ENCODE measurements at regions not wholly inside any gene's neighbourhood (a gene's known extent, or its start where the extent isn't known, plus 50 kb on each side); places are given as distances from the start of the nearest gene placed in this dataset.
A peak's percentile ranks its signal among the peaks of the same experiment; 100 is the strongest.

GRCh38 chr9:84405667-84406066 is 65.1 kb upstream of the SLC28A3 start:
- TF ChIP-seq CTCF (conservative IDR thresholded peaks at IDR 0.05; ENCODE audit: low read length), result no peak
- no peak for DNase-seq (ENCODE audit: low read depth)
- no peak overlapping the region for H3K4me3 ChIP-seq (ENCODE audit: low read length)

GRCh38 chr9:84408416-84408815 is 67.9 kb upstream of the SLC28A3 start:
- H3K4me3 ChIP-seq (ENCODE audit: low read length), result no peak overlapping the region
- DNase-seq (ENCODE audit: low read depth), result no peak
- TF ChIP-seq CTCF (conservative IDR thresholded peaks at IDR 0.05; ENCODE audit: low read length), result no peak

GRCh38 chr9:84411683-84412267 is 71.2 kb upstream of the SLC28A3 start:
- no peak overlapping the region for H3K4me3 ChIP-seq (ENCODE audit: low read length)
- DNase-seq (ENCODE audit: low read depth), result peak; percentile 55
- no peak for TF ChIP-seq CTCF (conservative IDR thresholded peaks at IDR 0.05; ENCODE audit: low read length)

GRCh38 chr9:84412654-84413053 is 72.1 kb upstream of the SLC28A3 start:
- no peak for DNase-seq (ENCODE audit: low read depth)
- no peak for TF ChIP-seq CTCF (conservative IDR thresholded peaks at IDR 0.05; ENCODE audit: low read length)
- no peak overlapping the region for H3K4me3 ChIP-seq (ENCODE audit: low read length)

GRCh38 chr9:84413301-84413700 is 72.7 kb upstream of the SLC28A3 start:
- no peak overlapping the region for H3K4me3 ChIP-seq (ENCODE audit: low read length)
- DNase-seq (ENCODE audit: low read depth), result no peak
- TF ChIP-seq CTCF (conservative IDR thresholded peaks at IDR 0.05; ENCODE audit: low read length), result no peak

- no peak overlapping the region for H3K4me3 ChIP-seq (ENCODE audit: low read length)
- 0 out of 2 replicates have a peak, but pooled peaks have one; percentile 12 for TF ChIP-seq CTCF (conservative IDR thresholded peaks at IDR 0.05; ENCODE audit: low read length)
- DNase-seq (ENCODE audit: low read depth), result no peak
Measured at GRCh38 chr9:84419031-84419602, 78.6 kb upstream of the SLC28A3 start.

- DNase-seq (ENCODE audit: low read depth), result no peak
- TF ChIP-seq CTCF (conservative IDR thresholded peaks at IDR 0.05; ENCODE audit: low read length), result no peak
- H3K4me3 ChIP-seq (ENCODE audit: low read length), result no peak overlapping the region
Measured at GRCh38 chr9:84424931-84425330, 84.4 kb upstream of the SLC28A3 start.
